Neuronal stem cell (in vitro differentiated cells): ENCODE measurements at regions not wholly inside any gene's neighbourhood (a gene's known extent, or its start where the extent isn't known, plus 50 kb on each side); places are given as distances from the start of the nearest gene placed in this dataset.

Experiments
- DNase-seq: peaks from one replicate; pipeline ENCODE4 v3.0.0-alpha.2; 2013; ENCODE audit warnings: low spot score
- H2AFZ ChIP-seq: one replicate; pipeline ENCODE4 v1.6.1; 2013; ENCODE audit warnings: mild to moderate bottlenecking, low read length, inconsistent platforms
- H2AK5ac ChIP-seq: 2 replicates; pipeline ENCODE4 v1.6.1; 2013; ENCODE audit warnings: low read depth, mild to moderate bottlenecking, inconsistent platforms, low read length, moderate library complexity, mixed read lengths
- H2BK120ac ChIP-seq: 2 replicates; pipeline ENCODE4 v1.6.1; 2013; ENCODE audit warnings: low read depth, mild to moderate bottlenecking, inconsistent platforms, low read length, moderate library complexity, mixed read lengths
- H2BK12ac ChIP-seq: one replicate; pipeline ENCODE4 v1.6.1; 2013; ENCODE audit warnings: low read length, inconsistent platforms
- H2BK15ac ChIP-seq: 2 replicates; pipeline ENCODE4 v1.6.1; 2013; ENCODE audit warnings: mild to moderate bottlenecking, low read length, inconsistent platforms, mixed read lengths
- H2BK5ac ChIP-seq: one replicate; pipeline ENCODE4 v1.6.1; 2013; ENCODE audit warnings: inconsistent platforms, mild to moderate bottlenecking, low read length, moderate library complexity
- H3K14ac ChIP-seq: one replicate; pipeline ENCODE4 v1.6.1; 2013; ENCODE audit warnings: low read length, inconsistent platforms
- H3K18ac ChIP-seq: 2 replicates; pipeline ENCODE4 v1.6.1; 2013; ENCODE audit warnings: low read length, inconsistent platforms
- H3K23ac ChIP-seq: 2 replicates; pipeline ENCODE4 v1.6.1; 2013; ENCODE audit warnings: low read depth, mild to moderate bottlenecking, mixed read lengths, low read length, inconsistent platforms; ENCODE audit not compliant: poor library complexity
- H3K27ac ChIP-seq: replicated peaks from 3 replicates; pipeline ENCODE4 v1.5.1; 2013; ENCODE audit warnings: low read length, inconsistent platforms
- H3K27me3 ChIP-seq, 3 experiments: 2 replicates each; pipeline ENCODE4 v1.6.1; 2013; ENCODE audit warnings: low read length in 3 of 3, mild to moderate bottlenecking in 2 of 3, inconsistent platforms in 1 of 3, low read depth in 1 of 3, mixed read lengths in 1 of 3, moderate library complexity in 1 of 3; ENCODE audit not compliant: control insufficient read depth in 3 of 3, insufficient read depth in 3 of 3
- H3K36me3 ChIP-seq, 2 donors: replicated peaks in 1 of 2; 2 replicates each; pipeline ENCODE4 v1.6.1; 2013; ENCODE audit warnings: low read length in 2 of 2; ENCODE audit not compliant: control insufficient read depth in 2 of 2, insufficient read depth in 2 of 2
- H3K4ac ChIP-seq: 2 replicates; pipeline ENCODE4 v1.6.1; 2013; ENCODE audit warnings: inconsistent platforms, mild to moderate bottlenecking, low read length, moderate library complexity
- H3K4me1 ChIP-seq, 2 donors: 1 replicate in 1 of 2; 2 replicates in 1 of 2; pipeline ENCODE4 v1.6.1; 2013; ENCODE audit warnings: low read length in 2 of 2, low read depth in 1 of 2; ENCODE audit not compliant: control insufficient read depth in 2 of 2, insufficient read depth in 1 of 2
- H3K4me2 ChIP-seq: one replicate; pipeline ENCODE4 v1.6.1; 2013; ENCODE audit warnings: mild to moderate bottlenecking, low read length, inconsistent platforms; ENCODE audit not compliant: insufficient read depth, poor library complexity, severe bottlenecking
- H3K4me3 ChIP-seq, 2 donors: 2 replicates each; pipeline ENCODE4 v1.5.1; 2013; ENCODE audit warnings: low read length in 2 of 2, mild to moderate bottlenecking in 2 of 2, inconsistent platforms in 1 of 2, moderate library complexity in 1 of 2
- H3K79me1 ChIP-seq: one replicate; pipeline ENCODE4 v1.6.1; 2013; ENCODE audit warnings: low read depth, mild to moderate bottlenecking, inconsistent platforms, low read length, moderate library complexity
- H3K9ac ChIP-seq: one replicate; pipeline ENCODE4 v1.6.1; 2013; ENCODE audit warnings: mild to moderate bottlenecking, low read depth, low read length, inconsistent platforms; ENCODE audit not compliant: poor library complexity
- H3K9me3 ChIP-seq, 2 donors: replicated peaks in 1 of 2; 2 replicates each; pipeline versions ENCODE3 to v1.6.1; 2013; ENCODE audit warnings: low read length in 2 of 2, mild to moderate bottlenecking in 2 of 2, inconsistent platforms in 1 of 2, low read depth in 1 of 2, mixed read lengths in 1 of 2, moderate library complexity in 1 of 2; ENCODE audit not compliant: control insufficient read depth in 2 of 2, insufficient read depth in 1 of 2
- H4K8ac ChIP-seq: one replicate; pipeline ENCODE4 v1.6.1; 2013; ENCODE audit warnings: low read depth, mild to moderate bottlenecking, inconsistent platforms, low read length, moderate library complexity
- H4K91ac ChIP-seq: one replicate; pipeline ENCODE4 v1.6.1; 2013; ENCODE audit warnings: low read length, low read depth, mild to moderate bottlenecking, inconsistent platforms; ENCODE audit not compliant: poor library complexity
- WGBS, 2 donors: extraction: QIAGEN DNeasy Blood & Tissue Kit; methylation state at CpG; one replicate each; pipeline ENCODE4 v1.1.7; 2013; ENCODE audit warnings: missing lambda C conversion rate in 2 of 2, mixed read lengths in 1 of 2; ENCODE audit not compliant: insufficient read length in 2 of 2, insufficient replicate concordance in 1 of 2; ENCODE audit errors: extremely low coverage in 2 of 2; 5-methylcytosine and 5-hydroxymethylcytosine counted together

DNA sequence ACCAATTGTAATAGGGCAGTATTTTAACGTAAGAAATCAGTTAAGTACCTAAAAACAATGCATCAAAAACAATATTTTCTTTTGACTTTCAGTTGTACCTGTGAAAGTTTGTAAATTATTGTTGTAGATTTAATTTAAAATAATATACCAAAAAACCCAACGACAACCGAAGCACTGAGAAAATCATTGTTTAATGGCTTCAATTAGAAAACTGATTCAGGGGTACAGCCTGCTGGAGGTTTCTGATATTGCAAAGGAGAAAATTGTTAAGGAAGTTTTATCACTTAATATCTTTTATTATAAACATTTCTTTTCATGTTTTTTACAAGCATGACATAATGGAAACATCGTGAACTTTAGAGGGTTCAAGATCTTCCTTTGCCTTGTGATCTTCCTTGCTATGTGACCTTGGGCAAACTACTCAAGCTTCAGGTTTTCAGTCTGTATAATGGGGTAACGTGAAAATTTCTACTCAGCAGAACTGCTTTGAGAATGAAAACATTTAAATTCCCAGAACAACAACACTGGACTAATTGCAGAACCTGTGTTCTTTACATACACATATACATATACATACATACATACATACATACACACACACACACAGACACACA is 76.3 kb upstream of the GLS start:
- Histone ChIP-seq H3K9ac (no peak overlapping the region), H4K91ac (no peak overlapping the region), H3K27me3 (peaks cover 0 to 2% (median 0%) of the 10 kb centered on the region in 3 experiments), H2BK12ac (no peak overlapping the region), H2BK5ac (no peak overlapping the region), H3K18ac (no peak overlapping the region), H3K27ac (no peak overlapping the region), H3K4me3 (no peak overlapping the region), H3K4me1 (peaks cover 0 to 2% of the 10 kb centered on the region in 2 donors), H3K9me3 (no peaks in the 10 kb centered on the region), H3K36me3 (no peaks in the 10 kb centered on the region), H3K23ac (no peak overlapping the region), H2BK15ac (no peak overlapping the region), H3K4me2 (no peak overlapping the region), H3K79me1 (no peaks in the 10 kb centered on the region), H2BK120ac (no peak overlapping the region), H3K14ac (no peak overlapping the region), H3K4ac (no peak overlapping the region), H4K8ac (no peak overlapping the region), H2AFZ (no peak overlapping the region), H2AK5ac (no peak overlapping the region)
- DNase-seq: peak; percentile 8
- no CpG with 5 or more reads among the region's 5 CpGs for WGBS, 2 donors

GRCh38 chr2:190805126-190805525 is 75.5 kb upstream of the GLS start:
- Histone ChIP-seq H3K23ac (no peak overlapping the region), H2BK120ac (no peak overlapping the region), H3K18ac (no peak overlapping the region), H3K9ac (no peak overlapping the region), H3K79me1 (no peaks in the 10 kb centered on the region), H3K4me2 (no peak overlapping the region), H3K4me1 (peaks cover 0 to 2% of the 10 kb centered on the region in 2 donors), H2BK5ac (no peak overlapping the region), H3K36me3 (no peaks in the 10 kb centered on the region), H2BK12ac (no peak overlapping the region), H2BK15ac (no peak overlapping the region), H3K27ac (no peak overlapping the region), H3K9me3 (no peaks in the 10 kb centered on the region), H4K8ac (no peak overlapping the region), H3K14ac (no peak overlapping the region), H4K91ac (no peak overlapping the region), H2AK5ac (no peak overlapping the region), H3K4ac (no peak overlapping the region), H2AFZ (no peak overlapping the region), H3K27me3 (peaks cover 0 to 2% (median 0%) of the 10 kb centered on the region in 3 experiments), H3K4me3 (no peak overlapping the region)
- DNase-seq: no peak
- WGBS, 2 donors: no CpG with 5 or more reads among the region's 1 CpG

GRCh38 chr2:190805843-190806242 is 74.8 kb upstream of the GLS start:
- H3K9me3 ChIP-seq: no peaks in the 10 kb centered on the region

GRCh38 chr2:190807886-190808285 is 72.7 kb upstream of the GLS start:
- Histone ChIP-seq H2BK120ac (no peak overlapping the region), H3K23ac (no peak overlapping the region), H2BK5ac (no peak overlapping the region), H3K27me3 (peaks cover 0 to 2% (median 0%) of the 10 kb centered on the region in 3 experiments), H3K4ac (no peak overlapping the region), H2BK15ac (no peak overlapping the region), H3K36me3 (no peaks in the 10 kb centered on the region), H3K4me1 (no peaks in the 10 kb centered on the region), H3K14ac (no peak overlapping the region), H4K8ac (no peak overlapping the region), H2AFZ (no peak overlapping the region), H2BK12ac (no peak overlapping the region), H4K91ac (no peak overlapping the region), H2AK5ac (no peak overlapping the region), H3K27ac (no peak overlapping the region), H3K4me2 (no peak overlapping the region), H3K4me3 (no peak overlapping the region), H3K9me3 (no peaks in the 10 kb centered on the region), H3K79me1 (no peaks in the 10 kb centered on the region), H3K18ac (no peak overlapping the region), H3K9ac (no peak overlapping the region)
- DNase-seq: no peak
- no CpG with 5 or more reads among the region's 2 CpGs for WGBS, 2 donors

More at GRCh38 chr2:190805843-190806242, 74.8 kb upstream of the GLS start:
- Histone ChIP-seq H3K27me3 (peaks cover 0 to 2% (median 0%) of the 10 kb centered on the region in 3 experiments), H3K27ac (no peak overlapping the region), H3K4me2 (no peak overlapping the region), H3K4ac (no peak overlapping the region), H3K18ac (no peak overlapping the region), H2AFZ (no peak overlapping the region), H4K8ac (no peak overlapping the region), H3K14ac (no peak overlapping the region), H2AK5ac (no peak overlapping the region), H3K4me3 (no peak overlapping the region), H4K91ac (no peak overlapping the region), H3K36me3 (no peaks in the 10 kb centered on the region), H2BK120ac (no peak overlapping the region), H3K23ac (no peak overlapping the region), H3K9ac (no peak overlapping the region), H2BK12ac (no peak overlapping the region), H2BK15ac (no peak overlapping the region), H3K79me1 (no peaks in the 10 kb centered on the region), H3K4me1 (peaks cover 0 to 2% of the 10 kb centered on the region in 2 donors), H2BK5ac (no peak overlapping the region)
- DNase-seq: no peak
- WGBS, 2 donors: no CpG with 5 or more reads among the region's 3 CpGs
